Glutamatergic neuron (in vitro differentiated cells): ENCODE measurements at regions not wholly inside any gene's neighbourhood (a gene's known extent, or its start where the extent isn't known, plus 50 kb on each side); places are given as distances from the start of the nearest gene placed in this dataset.

Experiments used
- DNase-seq: peaks from one replicate; pipeline ENCODE4 v3.0.0; 2022
- H3K27ac Mint-ChIP-seq: one replicate; pipeline ENCODE4 v1.8.0; 2020; ENCODE audit warnings: mild to moderate bottlenecking, mixed read lengths, inconsistent platforms; ENCODE audit not compliant: unreplicated experiment
- H3K27me3 Mint-ChIP-seq: one replicate; pipeline ENCODE4 v1.8.0; 2020; ENCODE audit warnings: mild to moderate bottlenecking, moderate library complexity, mixed read lengths, inconsistent platforms; ENCODE audit not compliant: unreplicated experiment
- H3K36me3 Mint-ChIP-seq: one replicate; pipeline ENCODE4 v1.8.0; 2020; ENCODE audit warnings: mild to moderate bottlenecking, mixed read lengths, inconsistent platforms; ENCODE audit not compliant: unreplicated experiment
- H3K4me1 Mint-ChIP-seq: one replicate; pipeline ENCODE4 v1.8.0; 2020; ENCODE audit warnings: mild to moderate bottlenecking, low read depth, mixed read lengths, inconsistent platforms; ENCODE audit not compliant: unreplicated experiment
- H3K4me3 Mint-ChIP-seq: one replicate; pipeline ENCODE4 v1.8.0; 2020; ENCODE audit warnings: mild to moderate bottlenecking, mixed read lengths, inconsistent platforms; ENCODE audit not compliant: unreplicated experiment
- H3K9me3 Mint-ChIP-seq: one replicate; pipeline ENCODE4 v1.8.0; 2020; ENCODE audit warnings: mild to moderate bottlenecking, moderate library complexity, mixed read lengths, inconsistent platforms; ENCODE audit not compliant: unreplicated experiment
- TF ChIP-seq, protein P1 (sequence below): fragments of 200-600 bp; sonication (generic); IDR thresholded peaks from one replicate; pipeline ENCODE4 v1.5.0; 2021; ENCODE audit not compliant: partially characterized antibody, unreplicated experiment

DNA sequence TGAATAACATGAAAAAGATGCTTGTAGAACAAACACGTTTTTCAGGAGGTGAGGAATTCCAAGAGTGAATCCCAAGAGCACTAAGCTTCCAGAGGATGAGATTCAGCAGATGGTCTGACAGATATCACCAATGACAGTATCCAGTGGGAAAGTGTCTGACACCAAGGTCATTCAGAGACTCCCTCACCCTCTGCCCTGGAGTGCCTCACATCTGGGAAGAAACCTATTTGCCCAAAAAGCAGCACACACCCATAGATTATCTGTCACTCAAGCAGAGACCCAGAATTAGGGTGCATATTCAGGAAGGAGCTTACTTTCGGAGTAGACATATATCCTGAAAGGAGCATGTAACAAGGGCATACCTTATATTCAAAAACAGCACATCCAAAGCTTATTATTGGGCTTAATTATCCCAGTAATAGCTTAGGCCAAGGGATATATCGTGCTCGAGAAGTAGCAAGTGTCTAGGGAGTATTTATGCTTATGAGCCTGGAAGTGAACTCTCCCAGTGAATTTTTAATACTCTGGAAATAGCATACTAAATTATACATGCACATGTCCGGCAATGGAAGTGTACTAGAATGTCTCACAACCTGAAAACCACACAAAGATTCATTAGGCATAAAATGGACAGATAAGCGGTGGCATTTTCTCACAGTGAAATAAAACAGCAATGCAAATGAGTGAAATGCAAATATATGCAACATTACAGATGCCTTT is 998.1 kb upstream of the TMEM132C start:
- Mint-ChIP-seq H3K27ac (peak overlapping the region; percentile 30), H3K4me1 (peaks cover 4% of the 10 kb centered on the region), H3K9me3 (peaks cover 8% of the 10 kb centered on the region), H3K4me3 (no peak overlapping the region), H3K27me3 (peaks cover 5% of the 10 kb centered on the region), H3K36me3 (peaks cover 6% of the 10 kb centered on the region)
- TF ChIP-seq, protein P1, sequence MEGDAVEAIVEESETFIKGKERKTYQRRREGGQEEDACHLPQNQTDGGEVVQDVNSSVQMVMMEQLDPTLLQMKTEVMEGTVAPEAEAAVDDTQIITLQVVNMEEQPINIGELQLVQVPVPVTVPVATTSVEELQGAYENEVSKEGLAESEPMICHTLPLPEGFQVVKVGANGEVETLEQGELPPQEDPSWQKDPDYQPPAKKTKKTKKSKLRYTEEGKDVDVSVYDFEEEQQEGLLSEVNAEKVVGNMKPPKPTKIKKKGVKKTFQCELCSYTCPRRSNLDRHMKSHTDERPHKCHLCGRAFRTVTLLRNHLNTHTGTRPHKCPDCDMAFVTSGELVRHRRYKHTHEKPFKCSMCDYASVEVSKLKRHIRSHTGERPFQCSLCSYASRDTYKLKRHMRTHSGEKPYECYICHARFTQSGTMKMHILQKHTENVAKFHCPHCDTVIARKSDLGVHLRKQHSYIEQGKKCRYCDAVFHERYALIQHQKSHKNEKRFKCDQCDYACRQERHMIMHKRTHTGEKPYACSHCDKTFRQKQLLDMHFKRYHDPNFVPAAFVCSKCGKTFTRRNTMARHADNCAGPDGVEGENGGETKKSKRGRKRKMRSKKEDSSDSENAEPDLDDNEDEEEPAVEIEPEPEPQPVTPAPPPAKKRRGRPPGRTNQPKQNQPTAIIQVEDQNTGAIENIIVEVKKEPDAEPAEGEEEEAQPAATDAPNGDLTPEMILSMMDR = no peak
- no peak for DNase-seq

DNA sequence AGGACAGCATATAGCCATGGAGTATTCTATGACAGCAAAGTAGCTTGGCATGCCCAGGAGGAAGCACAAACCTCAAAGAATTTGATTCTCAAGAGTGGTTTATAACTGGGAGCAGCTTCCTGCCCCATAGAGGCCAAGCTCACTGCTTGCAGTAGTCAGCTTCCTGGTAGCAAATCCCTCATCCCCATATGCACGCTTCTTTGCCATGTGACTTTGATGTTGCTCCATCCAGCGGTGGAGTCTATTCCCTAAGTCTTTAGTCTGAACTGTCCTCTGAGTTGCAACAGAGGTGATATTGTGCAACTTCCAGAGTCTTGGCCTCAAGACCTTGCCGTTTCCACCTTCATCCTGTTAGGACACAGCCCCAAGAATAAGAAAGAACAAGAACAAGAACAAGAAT is 996.8 kb upstream of the TMEM132C start:
- Mint-ChIP-seq H3K27me3 (peaks cover 5% of the 10 kb centered on the region), H3K36me3 (peaks cover 3% of the 10 kb centered on the region), H3K9me3 (peaks cover 4% of the 10 kb centered on the region), H3K27ac (no peak overlapping the region), H3K4me3 (no peak overlapping the region), H3K4me1 (peaks cover 4% of the 10 kb centered on the region)
- TF ChIP-seq, protein P1 = no peak
- no peak for DNase-seq

DNA sequence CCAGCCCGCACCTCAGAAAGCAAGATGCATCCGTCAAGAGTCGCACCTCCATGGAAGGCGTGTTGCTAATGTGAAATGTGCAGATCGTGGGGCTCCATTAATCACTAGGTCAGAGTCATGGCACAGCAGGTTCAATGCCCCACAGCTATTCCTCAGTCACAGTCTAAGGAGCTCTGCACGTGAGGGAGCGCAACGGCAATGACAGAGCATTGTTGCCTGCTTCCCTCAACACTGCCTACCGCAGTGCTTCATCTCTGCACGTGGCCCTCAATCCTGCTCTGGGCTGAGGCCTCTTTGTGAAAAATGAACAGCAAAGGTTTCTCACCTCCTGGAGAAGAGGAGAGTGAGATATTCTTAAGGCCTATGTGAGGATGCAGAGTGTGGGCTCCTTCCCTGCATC is 995.2 kb upstream of the TMEM132C start:
- H3K9me3 Mint-ChIP-seq = peaks cover 4% of the 10 kb centered on the region
- peaks cover 5% of the 10 kb centered on the region for H3K27me3 Mint-ChIP-seq
- no peak overlapping the region for H3K4me3 Mint-ChIP-seq
- DNase-seq = no peak
- peaks cover 4% of the 10 kb centered on the region for H3K4me1 Mint-ChIP-seq
- no peak overlapping the region for H3K27ac Mint-ChIP-seq
- TF ChIP-seq, protein P1 = no peak
- no peaks in the 10 kb centered on the region for H3K36me3 Mint-ChIP-seq

DNA sequence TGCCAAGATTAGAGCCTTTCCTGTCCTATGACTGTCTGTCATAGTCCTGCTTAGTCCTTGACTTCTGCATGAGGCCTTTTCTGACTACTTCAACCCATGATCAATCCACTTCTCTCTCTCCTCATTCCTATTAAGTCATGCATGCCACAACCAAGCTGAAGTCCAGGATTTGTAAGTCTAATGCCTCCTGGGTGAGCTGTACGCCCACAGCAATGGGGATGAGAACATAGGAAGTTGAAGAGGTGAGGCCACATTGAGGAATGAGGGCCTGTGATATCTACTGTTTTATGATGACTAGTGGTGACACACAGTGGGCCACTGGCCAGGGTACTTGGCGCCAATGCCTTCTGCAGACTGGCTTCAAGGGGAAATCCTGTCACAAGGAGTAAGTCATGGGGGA is 994.1 kb upstream of the TMEM132C start:
- H3K4me1 Mint-ChIP-seq = peaks cover 4% of the 10 kb centered on the region
- H3K9me3 Mint-ChIP-seq = peaks cover 8% of the 10 kb centered on the region
- H3K27ac Mint-ChIP-seq = no peak overlapping the region
- DNase-seq = no peak
- H3K27me3 Mint-ChIP-seq = peaks cover 5% of the 10 kb centered on the region
- H3K36me3 Mint-ChIP-seq = peaks cover 5% of the 10 kb centered on the region
- TF ChIP-seq, protein P1 = no peak
- no peak overlapping the region for H3K4me3 Mint-ChIP-seq

DNA sequence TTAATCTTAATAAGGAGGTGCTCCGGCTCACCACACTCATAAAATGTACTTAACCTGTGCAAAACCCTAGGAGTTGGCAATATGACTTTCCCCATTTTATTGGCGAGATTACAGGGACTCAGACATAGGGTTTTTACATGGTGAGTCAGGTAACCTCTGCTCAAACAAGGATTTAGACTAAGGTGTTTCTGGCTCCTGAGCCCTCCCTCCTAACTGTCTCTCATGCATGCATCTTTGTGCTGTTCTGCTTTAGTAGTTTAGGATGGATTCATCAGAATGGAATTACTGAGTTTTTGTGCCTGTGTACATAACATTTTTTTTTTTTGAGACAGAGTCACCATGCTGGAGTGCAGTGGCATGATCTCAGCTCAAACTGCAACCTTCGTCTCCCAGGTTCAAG is 993.3 kb upstream of the TMEM132C start:
- Mint-ChIP-seq H3K27ac (no peak overlapping the region), H3K9me3 (peaks cover 5% of the 10 kb centered on the region), H3K4me3 (no peak overlapping the region), H3K4me1 (peaks cover 1% of the 10 kb centered on the region), H3K36me3 (peaks cover 5% of the 10 kb centered on the region), H3K27me3 (peaks cover 1% of the 10 kb centered on the region)
- TF ChIP-seq, protein P1 = no peak
- DNase-seq = no peak
